Fibroblast of the conjunctiva (primary cell): ENCODE measurements at regions not wholly inside any gene's neighbourhood (a gene's known extent, or its start where the extent isn't known, plus 50 kb on each side); places are given as distances from the start of the nearest gene placed in this dataset.
"Not testable (repeated sequence)": the region's sequence is repeated elsewhere in the genome, so short reads cannot be mapped to it uniquely, and the experiment has no call there.

ENCODE experiments used
- DNase-seq: peaks from one replicate; pipeline ENCODE4 v3.0.0-alpha.2; 2010; ENCODE audit warnings: low read depth

DNA sequence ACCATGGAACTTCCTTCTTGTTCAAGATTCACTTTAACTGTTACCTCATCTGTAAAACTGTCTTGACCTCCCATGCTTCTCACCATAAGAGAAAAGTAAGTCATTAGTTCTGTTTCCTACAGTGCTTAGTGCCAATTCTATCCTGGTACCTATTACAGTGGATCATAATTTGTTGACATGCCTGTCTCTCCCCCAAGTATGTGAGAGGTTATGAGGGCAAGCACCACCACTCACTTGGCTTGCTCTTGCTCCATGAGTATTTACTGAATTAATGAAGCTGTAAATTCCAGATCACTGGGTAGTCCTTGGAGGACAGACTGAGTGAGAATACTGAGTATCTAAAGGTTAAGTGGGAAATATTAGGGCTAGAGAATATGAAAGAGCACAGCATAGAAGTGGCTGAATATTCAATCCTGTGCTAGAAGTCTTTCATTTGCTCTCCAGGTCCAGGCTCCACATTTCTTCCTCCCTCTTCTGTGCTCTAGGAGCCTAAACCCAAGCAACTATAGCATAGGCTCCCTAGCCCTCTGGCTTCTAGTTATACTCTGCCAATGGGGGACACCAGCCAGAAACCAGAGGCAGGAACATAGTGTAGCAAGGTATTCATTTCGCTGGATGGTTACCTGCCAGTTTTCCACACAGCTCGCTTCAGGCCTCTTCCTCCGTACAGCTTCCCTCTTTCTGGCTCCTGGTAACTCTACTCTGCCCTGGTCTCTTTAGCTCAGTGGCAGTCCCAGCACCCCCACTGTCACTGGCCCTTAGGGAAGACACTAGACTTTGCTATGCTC lies 118.2 kb upstream of the SLC5A12 start:
- DNase-seq: no peak

DNA sequence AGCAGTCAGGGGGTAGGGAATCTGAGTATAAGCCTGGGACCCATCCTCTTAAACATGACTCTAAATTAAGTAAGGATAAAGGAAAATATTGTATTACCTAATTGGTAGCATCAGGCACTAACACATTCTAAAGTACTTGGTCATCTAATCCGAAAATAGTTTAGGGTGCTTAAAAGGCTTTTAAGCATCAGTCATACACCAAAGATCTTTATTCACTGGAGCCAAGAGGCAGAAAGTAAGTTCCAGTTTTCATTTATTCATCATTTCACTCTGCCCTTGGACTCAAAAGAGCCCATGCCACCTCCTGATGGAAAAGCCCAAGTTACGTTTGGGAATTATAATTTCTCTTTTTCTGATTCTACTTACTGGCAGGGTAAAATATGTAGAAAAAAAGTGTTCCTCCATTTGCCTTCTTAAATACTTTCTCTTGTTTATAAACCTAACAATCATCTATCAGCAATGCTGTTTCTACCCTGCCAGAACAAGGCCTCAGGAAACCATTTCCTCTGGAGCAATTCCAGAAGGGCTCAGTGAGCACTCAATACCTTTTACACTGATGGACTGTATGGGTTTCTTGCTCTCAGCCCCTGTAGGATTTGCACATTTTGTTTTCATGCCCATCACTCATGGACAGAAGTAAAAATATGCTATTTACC lies 120.1 kb upstream of the SLC5A12 start:
- DNase-seq: peak; percentile 60

DNA sequence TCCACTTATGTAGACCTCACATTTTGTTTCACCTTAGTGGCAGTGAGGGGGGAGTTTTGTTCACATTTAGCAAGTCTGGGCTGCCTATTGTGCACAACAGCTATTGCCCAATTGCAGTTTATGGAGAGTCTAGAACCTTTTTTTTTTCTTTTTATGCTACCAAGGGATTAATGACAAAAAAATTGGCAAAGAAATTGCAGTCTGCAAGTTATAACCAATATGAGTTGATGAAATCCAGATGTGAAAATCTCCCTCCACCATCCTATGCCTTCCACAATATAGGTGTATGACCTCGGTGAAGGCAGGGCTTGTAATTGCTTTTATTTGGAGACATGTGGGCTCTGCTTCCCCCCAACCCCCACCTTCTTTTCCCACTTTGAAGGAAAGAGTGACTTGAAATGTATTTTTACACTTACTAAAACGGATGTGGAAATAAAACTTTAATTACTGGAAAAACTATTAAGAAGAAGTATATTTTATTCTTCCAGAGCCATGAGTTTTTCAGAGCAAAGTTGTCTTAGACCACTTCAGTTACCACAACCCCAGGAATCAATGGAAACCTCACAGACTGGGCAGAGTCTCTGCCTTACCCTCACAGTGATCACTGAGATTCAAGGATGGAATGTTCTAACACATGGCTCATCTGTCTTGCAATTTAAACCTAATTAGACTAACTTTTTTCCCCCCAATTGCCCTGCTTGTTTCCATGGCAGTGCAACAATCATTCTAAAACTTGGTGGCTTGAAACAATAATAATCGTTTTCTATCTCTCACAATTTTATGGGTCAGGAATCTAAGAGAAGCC lies 120.8 kb upstream of the SLC5A12 start:
- DNase-seq: peak; percentile 68

DNA sequence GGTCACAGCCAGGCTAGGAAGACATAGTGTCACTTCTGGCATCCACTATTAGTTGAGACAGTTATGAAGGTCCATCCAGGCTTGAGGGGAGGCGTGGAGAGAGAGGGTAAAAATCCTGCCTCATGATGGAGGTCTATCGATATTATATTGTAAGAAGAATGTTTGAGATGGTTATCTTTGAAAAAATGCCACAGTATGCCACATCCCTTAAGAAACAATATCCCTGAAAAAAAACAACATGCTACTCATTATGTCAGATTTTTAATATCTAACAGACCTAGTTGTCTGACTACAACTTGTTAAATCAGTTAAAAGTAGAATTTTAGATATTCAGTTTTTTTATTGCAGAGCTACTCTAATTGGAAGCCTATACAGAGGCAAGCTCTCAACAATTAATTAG lies 121.7 kb upstream of the SLC5A12 start:
- DNase-seq: no peak

- DNase-seq: no peak
Measured at GRCh38 chr11:26844963-26845362, 123.1 kb upstream of the SLC5A12 start.

- DNase-seq: no peak
Measured at GRCh38 chr11:26846227-26846626, 124.4 kb upstream of the SLC5A12 start.

DNA sequence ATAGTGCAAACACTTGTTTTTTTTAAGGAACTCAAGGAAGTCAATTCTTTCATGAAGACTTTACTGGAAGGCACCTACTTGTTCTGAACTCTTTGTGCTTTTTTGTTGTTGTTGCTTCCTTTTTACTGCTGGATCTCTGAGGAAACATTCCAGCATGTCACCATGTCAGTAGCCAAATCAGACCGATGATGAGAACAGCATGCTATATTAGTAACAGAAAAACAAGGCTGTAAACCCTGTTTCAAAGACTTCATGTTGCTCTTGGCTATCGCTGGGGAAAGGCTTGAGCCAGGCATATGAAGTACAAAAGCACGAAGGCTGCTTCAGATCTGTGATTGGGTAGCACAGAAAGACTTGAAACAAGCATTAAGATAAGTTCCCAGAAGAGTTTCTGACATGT lies 125.6 kb upstream of the SLC5A12 start:
- DNase-seq: peak; percentile 78

DNA sequence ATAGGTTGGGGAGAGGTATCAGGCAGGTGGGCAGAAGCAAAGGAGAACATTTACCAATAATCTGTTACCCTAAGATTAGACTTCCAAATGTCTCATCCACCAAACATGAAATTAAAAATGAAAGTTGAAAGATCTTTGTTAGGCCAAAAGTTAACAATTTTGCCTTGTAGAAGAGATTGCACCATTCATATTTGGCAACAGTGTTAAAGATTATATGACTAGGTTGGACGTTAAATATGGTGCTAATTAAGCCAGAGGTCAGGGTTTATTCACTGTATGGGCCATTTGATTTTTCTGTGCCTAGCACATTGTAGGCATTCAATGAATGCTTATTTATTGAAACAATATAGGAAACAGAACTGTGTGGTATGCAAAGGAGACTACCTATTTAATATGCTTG lies 126.1 kb upstream of the SLC5A12 start:
- no peak for DNase-seq

DNA sequence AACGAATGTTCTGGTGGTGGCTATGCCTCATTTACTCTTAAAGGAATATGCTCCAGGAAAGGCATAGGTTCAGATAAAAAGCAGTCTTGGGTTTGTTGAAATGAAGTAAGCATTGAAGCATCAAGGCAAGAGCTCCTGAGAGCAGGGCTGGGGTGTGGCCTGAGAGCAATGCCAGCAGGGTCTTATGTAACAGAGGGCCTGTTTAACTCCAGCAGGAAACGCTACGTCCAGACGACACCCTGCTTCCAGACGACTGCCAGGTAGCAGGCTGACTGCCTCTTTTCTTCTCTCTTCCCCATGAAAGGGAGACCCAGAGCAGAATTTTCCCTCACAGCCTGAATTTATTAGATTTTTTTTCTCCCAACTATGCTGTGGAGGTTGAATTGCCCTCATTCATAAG lies 127.2 kb upstream of the SLC5A12 start:
- DNase-seq: no peak

- DNase-seq: no peak
Measured at GRCh38 chr11:26851291-26851690, 129.4 kb upstream of the SLC5A12 start.

DNA sequence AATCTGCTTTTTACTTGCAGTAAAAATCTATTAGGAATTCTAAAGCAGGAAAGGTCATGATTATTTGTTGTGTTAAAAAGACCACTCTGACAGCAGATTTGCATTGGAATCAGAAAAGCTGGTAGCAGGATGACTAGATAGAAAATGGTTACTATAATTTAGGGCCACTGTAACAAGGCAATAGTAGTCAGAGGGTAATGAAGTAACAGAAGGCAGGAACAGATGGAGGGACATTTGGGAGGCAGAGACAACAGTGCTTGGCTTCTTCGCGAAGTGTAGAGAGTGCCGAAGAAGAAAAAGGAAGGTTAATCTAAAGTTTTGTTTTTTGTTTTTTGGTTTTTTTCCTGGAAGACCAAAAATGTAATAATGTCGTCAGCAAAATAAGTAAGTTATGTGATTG lies 129.8 kb upstream of the SLC5A12 start:
- no peak for DNase-seq

- DNase-seq: no peak
Measured at GRCh38 chr11:26858098-26858497, 135.8 kb upstream of the FIBIN start.

GRCh38 chr11:26859416-26859815 lies 134.5 kb upstream of the FIBIN start:
- DNase-seq: no peak

- DNase-seq: peak; percentile 32
Measured at GRCh38 chr11:26860091-26860780, 133.7 kb upstream of the FIBIN start.

DNA sequence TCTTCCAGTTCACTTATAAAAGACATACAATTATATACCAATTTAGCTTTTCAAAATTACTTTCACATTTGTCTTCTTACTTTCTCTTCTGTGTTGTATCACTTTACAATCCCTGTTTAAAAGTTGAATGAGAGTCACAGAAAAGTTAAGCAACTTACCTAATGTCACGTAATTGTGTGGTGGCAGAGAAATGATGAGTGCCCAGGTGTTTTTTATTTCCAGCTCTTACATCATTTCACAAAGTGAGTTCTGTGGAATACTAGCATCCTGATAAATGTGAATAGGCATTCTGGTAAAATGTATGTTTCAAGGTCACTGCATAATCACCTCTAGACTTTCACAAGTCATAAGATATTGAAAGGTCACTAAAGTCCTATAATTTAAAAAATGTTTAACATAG lies 133.0 kb upstream of the FIBIN start:
- DNase-seq: no peak

DNA sequence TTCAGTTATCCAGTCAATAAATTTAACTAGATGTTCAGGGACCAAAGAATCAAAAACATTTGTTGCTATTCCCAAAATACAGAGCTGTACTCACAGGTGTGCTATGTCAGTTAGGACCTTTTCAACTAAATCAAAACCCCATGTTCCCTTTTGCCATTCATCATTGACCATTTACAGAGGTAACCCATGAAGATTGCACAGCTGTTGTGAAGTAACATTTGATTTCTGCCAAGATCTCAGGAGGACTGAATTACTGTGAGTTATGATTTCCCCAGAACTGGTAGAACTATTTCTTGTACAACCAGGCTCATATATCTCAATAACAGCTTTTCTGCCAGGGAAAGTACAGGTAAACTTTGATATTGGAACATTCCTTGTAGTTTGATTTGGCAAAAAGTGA lies 131.1 kb upstream of the FIBIN start:
- no peak for DNase-seq

GRCh38 chr11:26865703-26866102 lies 128.2 kb upstream of the FIBIN start:
- no peak for DNase-seq

DNA sequence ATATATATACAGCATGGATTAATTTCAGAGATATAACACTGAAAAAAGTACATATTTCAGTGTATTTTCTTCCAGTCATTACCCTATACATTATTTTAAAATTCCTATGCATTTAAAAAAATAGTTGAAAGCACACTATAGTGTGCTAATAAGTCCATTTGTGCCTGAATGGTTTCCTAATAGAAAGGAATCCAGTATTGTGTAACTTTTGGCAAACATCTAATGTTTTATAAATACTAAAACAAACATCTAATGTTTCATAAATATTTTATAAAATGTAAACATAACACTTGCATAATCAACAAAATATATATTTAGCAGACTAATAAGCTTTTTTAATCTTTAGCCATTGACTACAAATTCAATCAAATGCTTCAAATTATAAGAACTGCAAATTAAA lies 126.6 kb upstream of the FIBIN start:
- DNase-seq: no peak

DNA sequence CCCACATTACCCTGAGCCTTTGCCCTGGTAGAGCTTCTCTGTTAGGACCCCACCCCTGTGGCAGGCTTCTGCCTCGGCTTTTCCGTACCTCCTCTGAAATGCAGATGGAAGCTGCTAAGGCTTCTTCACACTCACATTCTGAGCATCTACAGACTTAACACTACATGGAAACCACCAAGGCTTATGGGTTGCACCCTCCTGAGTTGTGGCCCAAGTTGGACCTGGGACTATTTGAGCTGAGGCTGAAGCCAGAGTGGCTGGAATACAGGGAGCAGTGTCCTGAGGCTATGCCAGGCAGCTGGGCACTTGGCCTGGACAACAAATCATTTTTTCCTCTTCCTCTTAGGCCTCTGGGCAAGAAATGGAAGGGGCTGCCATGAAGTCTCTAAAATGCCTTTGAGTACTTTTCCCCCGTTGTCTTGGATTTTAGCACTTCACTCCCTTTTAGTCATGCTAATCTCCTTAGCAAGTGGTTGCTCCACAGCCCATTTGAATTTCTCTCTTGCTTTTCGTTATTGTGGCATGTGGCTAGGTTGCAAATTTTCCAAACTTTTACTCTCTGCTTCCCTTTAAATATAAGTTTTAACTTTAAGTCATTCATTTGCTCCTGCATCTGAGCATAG lies 114.8 kb upstream of the FIBIN start:
- no peak for DNase-seq

DNA sequence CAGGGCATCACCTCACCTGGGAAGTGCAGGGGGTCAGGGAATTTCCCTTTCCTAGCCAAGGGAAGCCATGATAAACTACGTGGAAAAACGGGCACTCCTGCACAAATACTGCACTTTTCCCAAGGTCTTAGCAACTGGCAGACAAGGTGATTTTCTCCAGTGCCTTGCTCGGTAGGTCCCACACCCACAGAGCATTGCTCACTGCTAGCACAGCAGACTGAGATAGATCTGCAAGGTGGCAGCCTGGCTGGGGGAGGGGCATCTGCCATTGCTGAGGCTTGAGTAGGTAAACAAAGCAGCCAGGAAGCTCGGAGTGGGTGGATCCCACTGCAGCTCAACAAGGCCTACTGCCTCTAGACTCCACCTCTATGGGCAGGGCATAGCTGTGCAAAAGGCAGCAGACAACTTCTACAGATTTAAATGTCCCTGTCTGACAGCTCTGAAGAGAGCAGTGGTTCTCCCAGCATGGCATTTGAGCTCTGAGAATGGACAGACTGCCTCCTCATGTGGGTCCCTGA lies 111.5 kb upstream of the FIBIN start:
- not testable (repeated sequence) for DNase-seq

DNA sequence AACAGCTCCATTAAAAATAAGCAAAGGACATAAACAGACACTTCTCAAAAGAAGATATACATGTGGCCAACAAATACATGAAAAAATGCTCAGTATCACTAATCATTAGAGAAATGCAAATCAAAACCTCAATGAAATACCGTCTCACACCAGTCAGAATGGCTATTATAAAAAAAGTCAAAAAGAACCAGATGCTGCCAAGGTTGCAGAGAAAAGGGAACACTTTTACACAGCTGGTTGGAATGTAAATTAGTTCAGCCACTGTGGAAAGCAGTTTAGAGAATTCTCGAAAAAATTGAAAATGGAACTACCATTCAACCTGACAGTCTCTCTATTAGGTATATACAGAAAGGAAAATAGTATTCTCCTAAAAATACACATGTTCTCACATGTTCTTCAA lies 102.4 kb upstream of the FIBIN start:
- no peak for DNase-seq

DNA sequence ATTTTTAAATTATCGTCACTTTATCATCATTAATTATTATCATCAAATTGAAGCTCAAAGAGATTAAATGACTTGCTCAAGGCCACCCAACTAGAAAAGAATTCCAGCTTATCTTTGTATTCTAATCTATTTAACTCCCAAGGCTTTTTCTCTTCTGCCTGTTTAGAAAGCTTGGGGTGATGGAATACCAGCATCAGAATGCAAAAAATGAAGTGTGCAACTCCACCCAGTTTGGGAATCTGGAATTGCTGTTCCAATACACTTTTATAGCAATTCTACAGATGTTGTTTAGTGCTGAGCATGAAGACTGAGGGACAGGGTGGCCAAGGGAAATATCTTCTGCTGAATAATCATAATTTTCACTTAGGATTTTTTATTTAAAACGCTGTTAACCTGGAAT lies 97.2 kb upstream of the FIBIN start:
- DNase-seq: no peak
